Stimulated activated CD8-positive, alpha-beta memory T cell treated with anti-CD3 and anti-CD28 coated beads, Interleukin-15, amount 100 ng/mL, for 4 hours (primary cell): ENCODE measurements at regions not wholly inside any gene's neighbourhood (a gene's known extent, or its start where the extent isn't known, plus 50 kb on each side); places are given as distances from the start of the nearest gene placed in this dataset.

Experiments
- DNase-seq, 2 donors: peaks; one replicate each; pipeline ENCODE4 v3.0.0-alpha.2; 2020; ENCODE audit warnings: low read depth in 2 of 2

GRCh38 chr20:22504829-22505377 is 79.5 kb downstream of the FOXA2 start:
- DNase-seq = no peak

- DNase-seq = no peak
These were observed 80.8 kb downstream of the FOXA2 start for GRCh38 chr20:22503577-22503976.

- DNase-seq = no peak
These were observed 81.6 kb downstream of the FOXA2 start for GRCh38 chr20:22502731-22503191.

- no peak for DNase-seq
These were observed 82.6 kb downstream of the FOXA2 start for GRCh38 chr20:22501566-22502344.

GRCh38 chr20:22501034-22501433 is 83.3 kb downstream of the FOXA2 start:
- no peak for DNase-seq

GRCh38 chr20:22499515-22500166 is 84.7 kb downstream of the FOXA2 start:
- no peak for DNase-seq

- no peak for DNase-seq
These were observed 87.6 kb downstream of the FOXA2 start for GRCh38 chr20:22496817-22497216.

- DNase-seq = no peak
These were observed 88.6 kb downstream of the FOXA2 start for GRCh38 chr20:22495789-22496188.

- DNase-seq = no peak
These were observed 89.2 kb downstream of the FOXA2 start for GRCh38 chr20:22495172-22495571.

- no peak for DNase-seq
These were observed 91.9 kb downstream of the FOXA2 start for GRCh38 chr20:22492497-22492896.

- DNase-seq = no peak
These were observed 93.2 kb downstream of the FOXA2 start for GRCh38 chr20:22491194-22491505.

GRCh38 chr20:22490287-22491193 is 93.8 kb downstream of the FOXA2 start:
- no peak for DNase-seq

- no peak for DNase-seq
These were observed 94.6 kb downstream of the FOXA2 start for GRCh38 chr20:22489626-22490286.

GRCh38 chr20:22480336-22480735 is 104.0 kb downstream of the FOXA2 start:
- DNase-seq = no peak

- DNase-seq = no peak
These were observed 108.7 kb downstream of the FOXA2 start for GRCh38 chr20:22475662-22476061.

GRCh38 chr20:22474224-22474623 is 110.1 kb downstream of the FOXA2 start:
- no peak for DNase-seq

- DNase-seq = no peak
These were observed 111.1 kb downstream of the FOXA2 start for GRCh38 chr20:22473293-22473692.

- DNase-seq = no peak
These were observed 111.8 kb downstream of the FOXA2 start for GRCh38 chr20:22472447-22473100.

- no peak for DNase-seq
These were observed 113.1 kb downstream of the FOXA2 start for GRCh38 chr20:22471156-22471836.

GRCh38 chr20:22470620-22471026 is 113.7 kb downstream of the FOXA2 start:
- DNase-seq = no peak
